GM18870 (cell line): ENCODE measurements at regions not wholly inside any gene's neighbourhood (a gene's known extent, or its start where the extent isn't known, plus 50 kb on each side); places are given as distances from the start of the nearest gene placed in this dataset.
A peak's percentile ranks its signal among the peaks of the same experiment; 100 is the strongest.
"Not testable (repeated sequence)": the region's sequence is repeated elsewhere in the genome, so short reads cannot be mapped to it uniquely, and the experiment has no call there.

Source experiments
- ATAC-seq: cut with Tn5 transposase; IDR thresholded peaks from one replicate; pipeline ENCODE4 v1.9.1; 2021; ENCODE audit warnings: moderate library complexity; ENCODE audit not compliant: unreplicated experiment

GRCh38 chr5:124796495-124796894, 50.1 kb upstream of the ZNF608 start:
- ATAC-seq: no peak

DNA sequence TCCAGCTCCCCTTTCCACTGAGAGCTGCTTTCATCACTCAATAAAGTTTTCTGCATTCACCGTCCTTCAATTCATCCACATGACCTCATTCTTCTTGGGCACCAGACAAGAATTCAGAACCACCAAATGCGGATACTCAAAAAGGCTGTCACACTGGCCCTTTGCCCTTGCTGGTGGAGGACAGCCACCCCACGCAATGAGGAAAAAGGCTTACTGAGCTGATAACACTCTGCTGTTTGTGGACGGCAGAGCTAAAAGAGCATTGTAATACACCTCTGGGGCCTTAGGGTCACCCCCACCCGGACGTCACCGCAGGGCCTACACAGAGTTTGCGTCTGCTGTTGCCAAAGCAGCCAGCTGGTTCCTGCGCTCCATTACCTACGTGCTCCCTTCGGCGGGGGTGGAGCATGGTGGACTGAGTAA, 51.2 kb upstream of the ZNF608 start:
- no peak for ATAC-seq

- ATAC-seq: no peak
Observed at GRCh38 chr5:124798890-124799289, 52.5 kb upstream of the ZNF608 start.

DNA sequence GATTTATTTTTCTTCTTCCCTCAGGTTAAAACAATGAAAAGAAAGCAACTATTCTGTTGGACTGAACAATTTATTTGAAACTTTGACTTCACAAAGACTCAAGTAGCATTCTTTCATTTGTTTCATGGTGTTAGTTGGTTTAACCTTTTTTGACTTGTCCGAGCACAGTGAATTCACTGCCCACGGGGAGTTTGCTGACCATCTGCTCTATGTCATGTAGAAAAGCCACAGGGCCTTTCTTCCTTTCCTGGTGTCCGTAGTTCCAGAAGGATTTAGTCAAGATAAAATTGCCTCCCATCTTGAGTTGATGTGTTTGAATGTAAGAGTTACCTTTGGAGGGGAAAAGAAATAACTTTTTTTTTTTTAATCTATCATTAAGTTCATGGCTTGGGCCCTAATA, 55.1 kb upstream of the ZNF608 start:
- ATAC-seq: no peak

- no peak for ATAC-seq
Observed at GRCh38 chr5:124803617-124804323, 57.3 kb upstream of the ZNF608 start.

GRCh38 chr5:124806026-124806372, 59.6 kb upstream of the ZNF608 start:
- ATAC-seq: no peak

GRCh38 chr5:124806373-124807077, 60.1 kb upstream of the ZNF608 start:
- ATAC-seq: no peak

DNA sequence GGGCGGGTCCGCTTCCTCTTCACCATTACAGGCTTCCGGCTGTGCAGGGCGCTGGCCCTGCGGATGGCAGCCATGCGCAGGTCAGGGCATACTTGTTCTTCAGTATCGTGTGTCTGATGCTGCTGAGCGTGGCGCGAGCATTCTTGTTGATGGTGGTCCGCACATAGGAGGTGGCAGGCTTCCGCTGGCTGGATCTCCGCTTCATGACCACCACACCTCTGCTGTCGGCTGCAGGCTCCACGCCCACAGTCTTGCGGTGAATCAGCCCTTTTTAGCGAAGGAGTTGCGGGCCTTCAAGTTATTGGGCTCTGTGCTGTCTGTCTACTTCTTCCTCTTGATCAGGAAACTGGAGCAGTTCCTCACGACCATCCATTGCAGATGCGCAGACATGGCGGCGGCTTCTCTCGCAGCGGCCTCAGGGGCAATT, 62.4 kb upstream of the ZNF608 start:
- ATAC-seq: no peak

GRCh38 chr5:124810396-124811006, 64.1 kb upstream of the ZNF608 start:
- ATAC-seq: no peak

GRCh38 chr5:124812771-124813358, 66.4 kb upstream of the ZNF608 start:
- ATAC-seq: no peak

DNA sequence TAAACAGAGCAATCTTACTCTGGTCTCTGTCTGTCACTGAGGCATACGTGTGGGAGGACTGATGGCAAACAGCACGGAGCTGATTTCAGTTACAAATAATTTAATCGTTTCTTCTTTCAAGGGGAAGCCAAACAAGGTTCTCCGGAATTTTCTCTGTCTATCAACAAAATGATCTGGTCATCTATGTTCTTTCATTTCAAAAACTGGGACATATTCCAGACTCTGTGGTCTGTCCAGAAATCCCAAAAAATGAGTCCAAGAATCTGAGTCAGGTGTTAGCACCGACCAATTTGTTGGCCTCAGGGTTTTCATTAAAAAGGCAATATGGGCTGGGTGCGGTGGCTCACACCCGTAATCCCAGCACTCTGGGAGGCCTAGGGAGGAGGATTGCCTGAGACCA, 69.9 kb upstream of the ZNF608 start:
- no peak for ATAC-seq

DNA sequence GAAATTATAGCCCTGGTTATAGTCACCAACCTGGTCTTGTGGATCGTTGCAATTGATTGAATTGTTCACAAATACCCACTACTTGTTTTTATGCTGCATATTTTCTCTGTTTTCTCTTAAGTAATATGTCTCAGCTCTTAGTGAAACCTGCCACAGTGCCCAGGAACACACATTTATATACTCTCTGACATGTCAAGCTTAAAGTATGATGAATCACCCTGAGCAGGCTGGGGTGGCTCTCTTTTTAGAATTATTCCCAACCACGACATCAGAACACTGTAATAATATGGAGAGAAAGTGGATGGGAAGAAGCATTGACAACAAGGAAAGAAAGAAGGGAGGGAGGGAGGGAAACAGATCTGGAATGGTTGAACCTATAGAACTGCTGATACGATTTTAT, 72.8 kb upstream of the ZNF608 start:
- no peak for ATAC-seq

- no peak for ATAC-seq
Observed at GRCh38 chr5:124822647-124823046, 76.2 kb upstream of the ZNF608 start.

DNA sequence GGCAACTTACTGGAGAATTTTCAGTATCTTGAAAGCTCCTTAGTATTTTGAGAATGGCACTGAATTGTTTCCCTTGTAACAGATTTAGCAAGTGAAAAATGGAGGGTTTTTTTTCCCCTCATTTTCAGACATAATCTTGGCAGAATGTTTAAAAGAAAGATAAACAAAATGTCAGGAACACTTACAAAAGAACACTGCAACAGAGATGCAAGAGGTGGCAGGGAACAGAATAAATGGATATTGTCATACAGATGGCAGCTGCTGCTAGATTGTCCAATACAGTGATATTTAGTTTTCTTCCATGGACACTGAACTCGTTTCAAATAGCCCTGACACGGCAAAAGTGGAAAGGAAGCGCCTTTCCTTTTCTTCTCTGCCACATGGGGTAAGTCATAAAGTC, 76.9 kb upstream of the ZNF608 start:
- no peak for ATAC-seq

DNA sequence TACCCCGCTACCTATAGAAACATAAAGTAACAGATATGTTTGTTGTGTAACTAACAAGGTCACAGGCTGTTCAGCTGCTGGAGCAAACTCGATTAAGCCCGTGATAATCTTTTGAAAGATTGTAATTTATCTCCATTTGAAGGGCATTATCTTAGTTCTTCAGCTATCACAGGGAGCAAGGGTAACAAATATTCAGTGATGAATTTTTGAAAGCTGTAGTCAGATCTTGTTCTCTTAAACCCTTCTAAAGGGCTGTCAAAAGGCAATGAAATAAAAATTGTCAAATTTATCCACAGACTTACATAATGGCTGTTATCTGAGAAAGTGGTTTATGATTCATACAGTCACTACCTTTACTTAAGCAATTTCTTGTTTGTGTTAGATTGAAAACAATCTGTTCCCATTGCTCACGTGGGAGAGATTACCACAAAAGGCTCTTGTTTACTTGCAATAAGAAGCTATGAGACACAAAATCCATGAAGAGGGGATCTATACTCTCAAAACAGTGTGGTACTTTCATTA, 78.3 kb upstream of the ZNF608 start:
- ATAC-seq: no peak

DNA sequence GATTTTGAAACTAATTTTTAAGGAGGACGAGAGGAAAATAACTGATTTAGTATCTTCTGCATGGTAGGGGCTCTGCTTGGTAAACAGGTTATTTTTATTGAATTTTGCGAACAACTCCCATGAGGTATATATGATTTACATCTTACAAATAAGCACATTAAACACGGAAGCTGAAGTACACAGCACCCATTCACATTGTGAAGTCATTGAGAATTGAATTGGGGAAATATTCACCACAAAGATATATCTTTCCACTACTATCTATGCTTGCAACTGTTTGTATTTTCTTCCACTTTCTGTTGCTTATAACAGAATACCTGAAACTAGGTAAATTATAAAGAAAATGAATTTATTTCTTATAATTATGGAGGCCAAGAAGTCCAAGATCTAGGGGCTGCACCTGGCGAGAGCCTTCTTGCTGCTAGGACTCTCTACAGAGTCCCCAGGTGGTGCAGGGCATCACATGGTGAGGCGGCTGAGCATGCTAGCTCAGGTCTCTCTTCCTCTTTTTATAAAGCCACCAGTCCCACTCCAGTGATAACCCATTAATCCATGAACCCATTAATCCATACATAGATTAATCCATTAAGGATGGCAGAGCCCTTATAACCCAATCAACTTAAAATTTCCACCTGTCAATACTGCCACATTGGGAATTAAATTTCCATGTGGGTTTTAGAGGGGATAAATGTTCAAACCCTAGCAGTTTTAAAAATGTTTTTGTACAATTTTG, 79.0 kb upstream of the ZNF608 start:
- peak; percentile 75 for ATAC-seq

DNA sequence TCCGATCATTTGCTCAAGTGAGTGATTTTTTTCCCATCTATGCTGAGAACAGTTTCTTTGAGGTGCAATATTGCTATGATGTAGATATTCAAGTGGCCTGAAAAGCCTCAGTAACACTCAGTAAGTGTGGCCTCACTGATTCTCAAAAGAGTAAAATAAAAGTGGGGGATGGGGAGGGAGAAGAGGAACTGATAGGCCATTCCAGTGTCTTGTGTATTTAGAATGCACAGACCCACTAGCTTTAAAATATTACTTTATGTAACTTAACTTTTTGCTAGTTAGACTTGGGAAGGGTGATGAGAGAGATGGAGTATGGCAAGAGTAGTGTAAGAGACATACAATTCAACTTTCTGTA, 79.5 kb upstream of the ZNF608 start:
- ATAC-seq: no peak

DNA sequence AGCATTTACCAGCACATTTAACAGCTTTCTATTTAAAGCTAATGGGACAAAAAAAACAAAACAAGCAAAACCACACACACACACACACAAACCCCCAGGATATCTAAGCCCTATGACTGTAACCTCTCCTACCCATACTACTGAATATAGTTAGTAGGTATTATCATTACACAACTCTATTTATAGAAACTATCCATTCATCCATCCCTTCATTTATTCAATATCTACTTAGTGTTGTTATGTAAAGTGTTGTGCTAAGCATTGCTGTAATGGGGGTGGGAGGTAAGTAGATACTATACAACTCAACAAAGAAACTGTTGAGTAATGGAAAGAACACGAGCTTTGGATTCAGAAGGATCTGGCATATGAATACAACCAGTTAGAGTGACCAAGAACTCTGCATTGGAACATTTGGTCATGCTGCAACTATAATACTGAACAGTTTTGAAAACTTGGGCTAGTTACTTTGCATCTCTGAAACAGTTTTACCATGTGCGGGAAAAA, 82.3 kb upstream of the ZNF608 start:
- ATAC-seq: no peak

DNA sequence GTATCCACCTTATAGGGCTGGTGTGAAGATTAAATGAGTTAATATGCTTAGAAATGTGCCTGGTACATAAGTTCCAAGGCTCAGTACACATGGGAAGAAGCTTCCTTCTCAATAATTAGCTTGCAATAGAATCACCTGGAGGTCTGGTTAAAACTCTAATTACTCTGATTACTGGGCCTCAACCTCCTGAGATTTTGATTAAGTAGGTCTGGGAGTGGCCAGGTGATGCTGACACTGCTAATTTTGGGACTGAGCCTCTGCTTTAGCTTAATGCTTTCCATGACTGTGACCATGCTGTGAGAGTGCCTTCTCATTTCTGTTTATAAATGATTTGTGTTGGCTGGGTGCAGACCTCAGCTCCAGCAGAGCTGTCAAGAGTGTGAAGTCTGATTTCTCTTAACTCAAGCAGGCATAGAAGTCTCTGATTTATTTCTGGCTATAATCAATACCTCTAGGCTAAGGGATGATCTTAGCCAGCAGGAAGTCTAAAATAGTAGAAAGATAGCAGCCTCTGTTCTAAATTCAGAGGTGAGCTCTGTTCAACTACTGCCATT, 85.3 kb upstream of the ZNF608 start:
- ATAC-seq: no peak

- ATAC-seq: no peak
Observed at GRCh38 chr5:124832510-124832909, 86.1 kb upstream of the ZNF608 start.

- not testable (repeated sequence) for ATAC-seq
Observed at GRCh38 chr5:124836314-124836713, 89.9 kb upstream of the ZNF608 start.
